ENCODE measurements at regions not wholly inside any gene's neighbourhood (a gene's known extent, or its start where the extent isn't known, plus 50 kb on each side); places are given as distances from the start of the nearest gene placed in this dataset.

- H3K27ac ChIP-seq: no peak overlapping the region
- TF ChIP-seq POLR2AphosphoS5 (IDR thresholded peaks at IDR 0.05): no peak
- H3K4me3 ChIP-seq: no peak overlapping the region
- no peaks in the 10 kb centered on the region for H3K4me1 ChIP-seq (replicated peaks)
- no peak for DNase-seq (ENCODE audit: low spot score)
- WGBS: 87% methylated on average over 9 of the region's 9 CpGs
- no peaks in the 10 kb centered on the region for H3K36me3 ChIP-seq
- H3K27me3 ChIP-seq (replicated peaks; ENCODE audit: insufficient read depth): no peaks in the 10 kb centered on the region
- intact Hi-C loops (cut with DNase I): no loop called here
- H3K9me3 ChIP-seq: no peaks in the 10 kb centered on the region
Measured at GRCh38 chr13:40186626-40187323, 479.7 kb downstream of the FOXO1 start.

- intact Hi-C loops (cut with DNase I): no loop called here
- no peak for DNase-seq (ENCODE audit: low spot score)
- 85% methylated on average over 12 of the region's 12 CpGs for WGBS
- no peak overlapping the region for H3K4me3 ChIP-seq
- no peaks in the 10 kb centered on the region for H3K27me3 ChIP-seq (replicated peaks; ENCODE audit: insufficient read depth)
- no peaks in the 10 kb centered on the region for H3K9me3 ChIP-seq
- H3K4me1 ChIP-seq (replicated peaks): no peaks in the 10 kb centered on the region
- no peaks in the 10 kb centered on the region for H3K36me3 ChIP-seq
- H3K27ac ChIP-seq: no peak overlapping the region
- no peak for TF ChIP-seq POLR2A (IDR thresholded peaks at IDR 0.05)
- no peak for TF ChIP-seq CTCF (IDR thresholded peaks at IDR 0.05)
- no peak for TF ChIP-seq POLR2AphosphoS5 (IDR thresholded peaks at IDR 0.05)
Measured at GRCh38 chr13:40187324-40187795, 479.1 kb downstream of the FOXO1 start.

- no peak for DNase-seq (ENCODE audit: low spot score)
- Histone ChIP-seq H3K4me1 (replicated peaks) (no peaks in the 10 kb centered on the region), H3K9me3 (no peaks in the 10 kb centered on the region), H3K36me3 (no peaks in the 10 kb centered on the region), H3K4me3 (no peak overlapping the region), H3K27me3 (replicated peaks; ENCODE audit: insufficient read depth) (no peaks in the 10 kb centered on the region), H3K27ac (no peak overlapping the region)
- intact Hi-C loops (cut with DNase I): no loop called here
- TF ChIP-seq POLR2A (IDR thresholded peaks at IDR 0.05) (no peak), POLR2AphosphoS5 (IDR thresholded peaks at IDR 0.05) (no peak), CTCF (IDR thresholded peaks at IDR 0.05) (no peak)
- WGBS: 86% methylated on average over 27 of the region's 27 CpGs
Measured at GRCh38 chr13:40187841-40188591, 478.4 kb downstream of the FOXO1 start.

GRCh38 chr13:40189426-40189825 is 477.0 kb downstream of the FOXO1 start:
- no peaks in the 10 kb centered on the region for H3K36me3 ChIP-seq
- H3K4me1 ChIP-seq (replicated peaks): no peaks in the 10 kb centered on the region
- no peak for DNase-seq (ENCODE audit: low spot score)
- TF ChIP-seq POLR2A (IDR thresholded peaks at IDR 0.05) (no peak), POLR2AphosphoS5 (IDR thresholded peaks at IDR 0.05) (no peak), CTCF (IDR thresholded peaks at IDR 0.05) (no peak)
- H3K9me3 ChIP-seq: no peaks in the 10 kb centered on the region
- H3K27me3 ChIP-seq (replicated peaks; ENCODE audit: insufficient read depth): no peaks in the 10 kb centered on the region
- 35% methylated on average over 6 of the region's 6 CpGs for WGBS
- no peak overlapping the region for H3K4me3 ChIP-seq
- peak overlapping the region in 1 of 2 donors; percentile 42 for H3K27ac ChIP-seq
- intact Hi-C loops (cut with DNase I): no loop called here

- Histone ChIP-seq H3K27me3 (replicated peaks; ENCODE audit: insufficient read depth) (no peaks in the 10 kb centered on the region), H3K36me3 (no peaks in the 10 kb centered on the region), H3K4me1 (replicated peaks) (no peaks in the 10 kb centered on the region), H3K27ac (peak overlapping the region; percentile 42 to 50), H3K9me3 (no peaks in the 10 kb centered on the region), H3K4me3 (no peak overlapping the region)
- TF ChIP-seq POLR2A (IDR thresholded peaks at IDR 0.05) (no peak), POLR2AphosphoS5 (IDR thresholded peaks at IDR 0.05) (no peak), CTCF (IDR thresholded peaks at IDR 0.05) (no peak)
- intact Hi-C loops (cut with DNase I): loop anchor here (5.0 to 10.0 kb wide), 3 partner anchors 43 to 125 kb away; no protein-coding TSS in a partner anchor
- 54% methylated on average over 6 of the region's 6 CpGs for WGBS
- DNase-seq (ENCODE audit: low spot score): no peak
Measured at GRCh38 chr13:40189898-40190630, 476.4 kb downstream of the FOXO1 start.
